ENCODE measurements at regions not wholly inside any gene's neighbourhood (a gene's known extent, or its start where the extent isn't known, plus 50 kb on each side); places are given as distances from the start of the nearest gene placed in this dataset.
A peak's percentile ranks its signal among the peaks of the same experiment; 100 is the strongest.

GRCh38 chr2:59182249-59182648 is 941.1 kb upstream of the FANCL start:
- TF ChIP-seq CTCF (IDR thresholded peaks at IDR 0.05) = peak in 1 of 5 experiments; percentile 15
- no peak for TF ChIP-seq POLR2A (IDR thresholded peaks at IDR 0.05)
- TF ChIP-seq POLR2AphosphoS5 (IDR thresholded peaks at IDR 0.05) = no peak
- TF ChIP-seq EP300 (IDR thresholded peaks at IDR 0.05; ENCODE audit: low read depth) = no peak

All from transverse colon (tissue), 4 donors.